Neural cell (in vitro differentiated cells): ENCODE measurements at regions not wholly inside any gene's neighbourhood (a gene's known extent, or its start where the extent isn't known, plus 50 kb on each side); places are given as distances from the start of the nearest gene placed in this dataset.

Experiments used
- H2AFZ ChIP-seq: fragments of 200-600, 300-800 bp; sonication (generic), shearing (Covaris generic); 2 replicates; pipeline ENCODE4 v1.6.0; 2014; ENCODE audit warnings: low read depth, mild to moderate bottlenecking, antibody characterized with exemption, low read length, moderate library complexity
- H3F3A ChIP-seq: fragments of 200-600 bp; shearing (Covaris generic); 2 replicates; pipeline ENCODE4 v1.6.1; 2016; ENCODE audit warnings: mild to moderate bottlenecking, moderate library complexity, mixed read lengths, antibody characterized with exemption, low read length; ENCODE audit not compliant: insufficient read depth, poor library complexity, severe bottlenecking
- H3K27ac ChIP-seq: fragments of 200-600, 300-800 bp; sonication (generic), shearing (Covaris generic); 2 replicates; pipeline ENCODE4 v1.5.1; 2014; ENCODE audit warnings: mild to moderate bottlenecking, low read length, moderate library complexity
- H3K27me3 ChIP-seq: fragments of 300-800, 200-600 bp; sonication (generic), shearing (Covaris generic); 2 replicates; pipeline ENCODE4 v1.6.0; 2014; ENCODE audit warnings: mild to moderate bottlenecking, low read depth, low read length, moderate library complexity; ENCODE audit not compliant: insufficient read depth
- H3K36me3 ChIP-seq: fragments of 300-800, 200-600 bp; sonication (generic), shearing (Covaris generic); 2 replicates; pipeline ENCODE4 v1.5.1; 2014; ENCODE audit warnings: mild to moderate bottlenecking, antibody characterized with exemption, low read length, moderate library complexity; ENCODE audit not compliant: insufficient read depth
- H3K4me2 ChIP-seq: fragments of 300-800, 200-600 bp; sonication (generic), shearing (Covaris generic); 2 replicates; pipeline ENCODE4 v1.6.0; 2014; ENCODE audit warnings: mild to moderate bottlenecking, low read length
- H3K4me3 ChIP-seq: fragments of 300-800, 200-600 bp; sonication (generic), shearing (Covaris generic); 2 replicates; pipeline ENCODE4 v1.5.1; 2014; ENCODE audit warnings: mild to moderate bottlenecking, low read length, moderate library complexity
- H3K79me2 ChIP-seq: fragments of 200-600 bp; shearing (Covaris generic); replicated peaks from 2 replicates; pipeline ENCODE4 v1.6.0; 2014; ENCODE audit warnings: mild to moderate bottlenecking, low read length, moderate library complexity; ENCODE audit not compliant: insufficient read depth
- H3K9ac ChIP-seq: fragments of 300-800, 200-600 bp; sonication (generic), shearing (Covaris generic); 2 replicates; pipeline ENCODE4 v1.6.1; 2016; ENCODE audit warnings: mild to moderate bottlenecking, low read length, mixed read lengths
- H3K9me2 ChIP-seq: fragments of 200-600 bp; shearing (Covaris generic); 2 replicates; pipeline ENCODE4 v1.6.1; 2016; ENCODE audit warnings: mild to moderate bottlenecking, low read length, mixed read lengths; ENCODE audit not compliant: insufficient read depth
- H3K9me3 ChIP-seq: fragments of 200-600, 300-800 bp; sonication (generic), shearing (Covaris generic); 2 replicates; pipeline ENCODE4 v1.6.1; 2016; ENCODE audit warnings: mild to moderate bottlenecking, mixed run types, low read length, moderate library complexity, mixed read lengths
- H4K20me1 ChIP-seq: fragments of 200-600 bp; shearing (Covaris generic); 2 replicates; pipeline ENCODE4 v1.6.1; 2016; ENCODE audit warnings: mild to moderate bottlenecking, mixed run types; ENCODE audit not compliant: insufficient read depth
- CTCF ChIP-seq: fragments of 450-650 bp; IDR thresholded peaks from 2 replicates; pipeline ENCODE4 v1.5.1; 2014; ENCODE audit warnings: antibody characterized with exemption, mild to moderate bottlenecking, moderate library complexity; ENCODE audit not compliant: poor library complexity, severe bottlenecking
- EP300 ChIP-seq: fragments of 450-650 bp; conservative IDR thresholded peaks from 2 replicates; pipeline ENCODE4 v1.6.1; 2014; ENCODE audit warnings: antibody characterized with exemption, mild to moderate bottlenecking, moderate library complexity; ENCODE audit not compliant: poor library complexity, severe bottlenecking
- EZH2 ChIP-seq: fragments of 200-600, 300-800 bp; shearing (Covaris generic), sonication (generic); IDR thresholded peaks from 2 replicates; pipeline ENCODE4 v1.6.1; 2014; ENCODE audit warnings: antibody characterized with exemption, low read length, borderline replicate concordance, mild to moderate bottlenecking; ENCODE audit not compliant: insufficient read depth, poor library complexity, severe bottlenecking
- MXI1 ChIP-seq: fragments of 450-650 bp; conservative IDR thresholded peaks from 2 replicates; pipeline ENCODE4 v1.6.1; 2014; ENCODE audit warnings: antibody characterized with exemption, mild to moderate bottlenecking; ENCODE audit not compliant: poor library complexity, severe bottlenecking
- POLR2AphosphoS5 ChIP-seq: IDR thresholded peaks from 2 replicates; pipeline ENCODE4 v1.6.1; 2012
- RAD21 ChIP-seq: fragments of 450-650 bp; conservative IDR thresholded peaks from 2 replicates; pipeline ENCODE4 v1.6.1; 2014; ENCODE audit warnings: antibody characterized with exemption, mild to moderate bottlenecking, moderate library complexity
- REST ChIP-seq: IDR thresholded peaks from 2 replicates; pipeline ENCODE4 v1.6.1; 2012; ENCODE audit warnings: borderline replicate concordance
- SMC3 ChIP-seq: fragments of 450-650 bp; conservative IDR thresholded peaks from 2 replicates; pipeline ENCODE4 v1.6.1; 2014; ENCODE audit warnings: antibody characterized with exemption, mild to moderate bottlenecking, moderate library complexity; ENCODE audit not compliant: poor library complexity
- TAF1 ChIP-seq: IDR thresholded peaks from 2 replicates; pipeline ENCODE4 v1.6.1; 2012; ENCODE audit warnings: low read depth

- H3K79me2 ChIP-seq: no peaks in the 10 kb centered on the region
- no peak overlapping the region for H3K4me3 ChIP-seq
- no peak overlapping the region for H3K27ac ChIP-seq
- no peak for TF ChIP-seq EP300
- no peak overlapping the region for H2AFZ ChIP-seq
- H3K36me3 ChIP-seq: no peaks in the 10 kb centered on the region
- no peaks in the 10 kb centered on the region for H3K9me2 ChIP-seq
- H3K9ac ChIP-seq: no peak overlapping the region
- H3K4me2 ChIP-seq: no peak overlapping the region
- no peaks in the 10 kb centered on the region for H3F3A ChIP-seq
- H3K9me3 ChIP-seq: no peaks in the 10 kb centered on the region
- no peaks in the 10 kb centered on the region for H3K27me3 ChIP-seq
- no peaks in the 10 kb centered on the region for H4K20me1 ChIP-seq
Observed at GRCh38 chr4:115923152-115923551, 809.7 kb upstream of the NDST4 start.

DNA sequence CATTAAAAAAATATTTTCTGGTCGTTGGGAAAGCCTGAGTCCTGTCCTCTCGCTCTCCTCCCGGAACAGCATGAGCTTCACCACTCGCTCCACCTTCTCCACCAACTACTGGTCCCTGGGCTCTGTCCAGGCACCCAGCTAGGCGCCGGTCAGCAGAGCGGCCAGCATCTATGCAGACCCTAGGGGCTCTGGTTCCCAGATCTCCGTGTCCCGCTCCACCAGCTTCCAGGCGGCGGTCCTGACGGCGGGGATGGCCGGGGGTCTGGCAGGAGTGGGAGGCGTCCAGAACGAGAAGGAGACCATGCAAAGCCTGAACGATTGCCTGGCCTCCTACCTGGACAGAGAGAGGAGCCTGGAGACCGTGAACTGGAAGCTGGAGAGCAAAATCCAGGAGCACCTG lies 807.2 kb upstream of the NDST4 start:
- H3K9me3 ChIP-seq: no peaks in the 10 kb centered on the region
- H3K9ac ChIP-seq: no peak overlapping the region
- H3K27me3 ChIP-seq: no peaks in the 10 kb centered on the region
- no peaks in the 10 kb centered on the region for H3F3A ChIP-seq
- no peaks in the 10 kb centered on the region for H3K9me2 ChIP-seq
- TF ChIP-seq EZH2: no peak
- no peak for TF ChIP-seq EP300
- TF ChIP-seq RAD21: no peak
- no peak for TF ChIP-seq CTCF
- no peak for TF ChIP-seq REST
- no peak for TF ChIP-seq MXI1
- TF ChIP-seq POLR2AphosphoS5: no peak
- TF ChIP-seq SMC3: no peak
- TF ChIP-seq TAF1: no peak
- H3K27ac ChIP-seq: no peak overlapping the region
- no peak overlapping the region for H2AFZ ChIP-seq
- no peak overlapping the region for H3K4me2 ChIP-seq
- no peaks in the 10 kb centered on the region for H3K79me2 ChIP-seq
- no peak overlapping the region for H3K4me3 ChIP-seq
- no peaks in the 10 kb centered on the region for H3K36me3 ChIP-seq
- no peaks in the 10 kb centered on the region for H4K20me1 ChIP-seq

- TF ChIP-seq REST (no peak), RAD21 (no peak), MXI1 (no peak), CTCF (no peak)
- Histone ChIP-seq H3K27ac (no peak overlapping the region), H3K27me3 (no peaks in the 10 kb centered on the region), H3K9me3 (no peaks in the 10 kb centered on the region), H3K4me2 (no peak overlapping the region), H3K36me3 (no peaks in the 10 kb centered on the region), H3K9me2 (no peaks in the 10 kb centered on the region), H3K4me3 (no peak overlapping the region), H4K20me1 (no peaks in the 10 kb centered on the region), H2AFZ (no peak overlapping the region), H3K79me2 (no peaks in the 10 kb centered on the region), H3K9ac (no peak overlapping the region), H3F3A (no peaks in the 10 kb centered on the region)
Observed at GRCh38 chr4:115918149-115918548, 804.7 kb upstream of the NDST4 start.
